DND-41 (cell line): ENCODE measurements at regions not wholly inside any gene's neighbourhood (a gene's known extent, or its start where the extent isn't known, plus 50 kb on each side); places are given as distances from the start of the nearest gene placed in this dataset.

Source experiments
- ATAC-seq: fragments of 200-7000 bp; cut with Tn5 transposase; 3 replicates; pipeline ENCODE4 v1.9.1; 2021; ENCODE audit warnings: low read depth; ENCODE audit not compliant: insufficient read depth
- DNase-seq: peaks from one replicate; pipeline ENCODE4 v3.0.0-alpha.2; 2020
- H2AFZ ChIP-seq: 2 replicates; pipeline ENCODE4 v1.6.0; 2012; ENCODE audit warnings: low read depth, low read length
- H3K27ac ChIP-seq: 2 replicates; pipeline ENCODE4 v1.5.1; 2012; ENCODE audit warnings: low read length, inconsistent platforms
- H3K27me3 ChIP-seq: fragments of 200-600 bp; sonication (generic); 2 replicates; pipeline ENCODE4 v1.6.0; 2012; ENCODE audit warnings: low read length, mild to moderate bottlenecking, inconsistent platforms; ENCODE audit not compliant: insufficient read depth, poor library complexity
- H3K36me3 ChIP-seq: 2 replicates; pipeline ENCODE4 v1.5.1; 2012; ENCODE audit warnings: low read length, inconsistent platforms; ENCODE audit not compliant: insufficient read depth
- H3K4me1 ChIP-seq: 2 replicates; pipeline ENCODE4 v1.5.1; 2012; ENCODE audit warnings: mild to moderate bottlenecking, low read length; ENCODE audit not compliant: insufficient read depth
- H3K4me2 ChIP-seq: 2 replicates; pipeline ENCODE4 v1.6.0; 2012; ENCODE audit warnings: mild to moderate bottlenecking, moderate library complexity, low read length, inconsistent platforms; ENCODE audit not compliant: insufficient read depth
- H3K4me3 ChIP-seq, 2 experiments: fragments of 200-600 bp in 1 of 2; shearing (Covaris generic) in 1 of 2; 2 replicates each; pipeline ENCODE4 v1.5.1; 2012 to 2016; ENCODE audit warnings: inconsistent platforms in 2 of 2, low read length in 2 of 2, mild to moderate bottlenecking in 2 of 2, low read depth in 1 of 2, moderate library complexity in 1 of 2
- H3K79me2 ChIP-seq: 2 replicates; pipeline ENCODE4 v1.6.0; 2012; ENCODE audit warnings: low read length, inconsistent platforms; ENCODE audit not compliant: insufficient read depth
- H3K9ac ChIP-seq: 2 replicates; pipeline ENCODE4 v1.6.0; 2012; ENCODE audit warnings: low read depth, mild to moderate bottlenecking, inconsistent platforms, low read length, moderate library complexity
- H3K9me3 ChIP-seq: 2 replicates; pipeline ENCODE4 v1.5.1; 2012; ENCODE audit warnings: low read length, moderate library complexity, mild to moderate bottlenecking, inconsistent platforms; ENCODE audit not compliant: insufficient read depth, severe bottlenecking
- H4K20me1 ChIP-seq: 2 replicates; pipeline ENCODE4 v1.6.0; 2012; ENCODE audit warnings: low read length; ENCODE audit not compliant: insufficient read depth
- EZH2 ChIP-seq: IDR thresholded peaks from 3 replicates; pipeline ENCODE4 v1.6.1; 2012; ENCODE audit warnings: borderline replicate concordance, low read depth, mild to moderate bottlenecking, moderate library complexity, low read length, inconsistent platforms; ENCODE audit not compliant: severe bottlenecking
- TF ChIP-seq, protein P1 (sequence below): IDR thresholded peaks from 2 replicates; pipeline ENCODE4 v1.5.1; 2012; ENCODE audit warnings: borderline replicate concordance, low read length, moderate library complexity, mild to moderate bottlenecking; ENCODE audit not compliant: poor library complexity, severe bottlenecking; ENCODE audit errors: extremely low read depth

DNA sequence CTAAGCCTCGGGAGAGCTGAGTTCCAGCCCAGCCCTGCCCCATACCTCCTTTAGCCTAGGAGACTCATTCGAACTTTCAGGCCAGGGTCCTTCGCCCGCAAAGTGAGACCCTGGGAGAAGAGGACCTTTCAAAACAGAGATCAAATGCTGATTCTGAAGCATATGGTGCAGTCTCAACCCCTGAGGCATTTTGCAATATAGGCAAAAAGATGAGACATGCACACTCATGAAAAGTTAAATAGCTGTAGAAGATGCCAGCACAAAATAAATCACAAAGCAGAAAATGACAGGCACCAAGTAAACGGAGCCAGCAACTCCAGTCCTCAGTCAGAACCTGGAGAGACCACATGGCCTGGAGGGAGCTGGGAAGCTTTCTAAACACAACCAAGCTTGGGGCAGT, 542.7 kb upstream of the RAB6C start:
- Histone ChIP-seq H3K9me3 (no peaks in the 10 kb centered on the region), H3K4me3 (no peak overlapping the region), H2AFZ (no peak overlapping the region), H3K9ac (no peak overlapping the region), H3K36me3 (no peaks in the 10 kb centered on the region), H3K79me2 (no peaks in the 10 kb centered on the region), H3K4me1 (no peaks in the 10 kb centered on the region), H3K27ac (no peak overlapping the region), H3K27me3 (no peaks in the 10 kb centered on the region), H4K20me1 (no peaks in the 10 kb centered on the region), H3K4me2 (no peak overlapping the region)
- ATAC-seq (no peak), DNase-seq (no peak)
- TF ChIP-seq, protein P1, sequence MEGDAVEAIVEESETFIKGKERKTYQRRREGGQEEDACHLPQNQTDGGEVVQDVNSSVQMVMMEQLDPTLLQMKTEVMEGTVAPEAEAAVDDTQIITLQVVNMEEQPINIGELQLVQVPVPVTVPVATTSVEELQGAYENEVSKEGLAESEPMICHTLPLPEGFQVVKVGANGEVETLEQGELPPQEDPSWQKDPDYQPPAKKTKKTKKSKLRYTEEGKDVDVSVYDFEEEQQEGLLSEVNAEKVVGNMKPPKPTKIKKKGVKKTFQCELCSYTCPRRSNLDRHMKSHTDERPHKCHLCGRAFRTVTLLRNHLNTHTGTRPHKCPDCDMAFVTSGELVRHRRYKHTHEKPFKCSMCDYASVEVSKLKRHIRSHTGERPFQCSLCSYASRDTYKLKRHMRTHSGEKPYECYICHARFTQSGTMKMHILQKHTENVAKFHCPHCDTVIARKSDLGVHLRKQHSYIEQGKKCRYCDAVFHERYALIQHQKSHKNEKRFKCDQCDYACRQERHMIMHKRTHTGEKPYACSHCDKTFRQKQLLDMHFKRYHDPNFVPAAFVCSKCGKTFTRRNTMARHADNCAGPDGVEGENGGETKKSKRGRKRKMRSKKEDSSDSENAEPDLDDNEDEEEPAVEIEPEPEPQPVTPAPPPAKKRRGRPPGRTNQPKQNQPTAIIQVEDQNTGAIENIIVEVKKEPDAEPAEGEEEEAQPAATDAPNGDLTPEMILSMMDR, result no peak
- TF ChIP-seq EZH2, result no peak

DNA sequence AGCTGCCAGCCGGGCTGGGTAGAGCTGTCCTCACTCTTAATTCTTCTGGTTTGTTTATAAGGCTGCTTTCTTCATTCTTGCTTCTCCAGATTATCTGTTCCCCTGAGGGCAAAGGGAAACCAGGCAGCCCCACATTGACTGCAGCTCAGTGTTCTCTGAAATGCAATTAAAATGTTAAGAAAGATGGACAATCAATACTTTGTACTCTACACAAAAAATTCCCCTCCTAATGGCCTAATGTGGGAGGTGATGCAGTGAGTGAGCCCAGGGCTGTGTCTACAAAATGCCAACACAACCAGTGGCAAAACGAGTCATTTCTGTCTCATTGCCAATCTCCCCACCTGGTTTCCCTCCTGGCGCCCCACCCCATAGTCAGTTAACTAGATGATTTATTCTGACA, 541.7 kb upstream of the RAB6C start:
- Histone ChIP-seq H3K9ac (no peak overlapping the region), H3K4me2 (no peak overlapping the region), H3K36me3 (no peaks in the 10 kb centered on the region), H4K20me1 (no peaks in the 10 kb centered on the region), H3K9me3 (no peaks in the 10 kb centered on the region), H3K4me1 (no peaks in the 10 kb centered on the region), H3K4me3 (no peak overlapping the region), H2AFZ (no peak overlapping the region), H3K27me3 (no peaks in the 10 kb centered on the region), H3K79me2 (no peaks in the 10 kb centered on the region), H3K27ac (no peak overlapping the region)
- TF ChIP-seq, protein P1, result no peak
- no peak for TF ChIP-seq EZH2
- ATAC-seq (no peak), DNase-seq (no peak)

DNA sequence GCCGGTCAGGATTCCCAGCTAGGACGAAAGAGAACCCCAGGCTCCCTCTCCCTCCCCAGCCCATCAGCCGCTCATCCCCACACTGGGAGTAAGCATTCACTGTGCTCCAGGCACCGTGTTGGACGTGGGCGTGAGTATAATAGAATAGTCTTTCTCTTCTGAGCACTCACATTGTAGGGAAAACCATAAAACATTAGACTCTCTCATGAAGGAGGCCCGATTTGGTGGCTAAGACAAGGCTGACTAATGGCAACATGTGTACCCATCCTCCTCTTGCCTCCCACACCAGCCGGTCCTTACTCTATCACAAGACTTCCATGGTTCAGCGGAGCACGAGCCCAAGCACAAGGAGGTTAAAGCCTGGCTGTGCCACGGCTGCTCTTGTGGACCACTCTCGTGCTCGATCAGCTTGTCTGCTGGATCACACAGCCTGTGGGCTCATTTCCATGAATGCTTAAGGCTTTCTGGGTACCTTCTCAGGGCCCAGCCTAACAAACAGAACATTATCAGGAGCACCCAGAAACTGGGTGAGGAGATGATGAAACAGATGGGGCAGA, 540.9 kb upstream of the RAB6C start:
- H3K4me1 ChIP-seq, result 0 out of 2 replicates have a peak, but pooled peaks cover 2% of the 10 kb centered on the region
- no peaks in the 10 kb centered on the region for H4K20me1 ChIP-seq
- TF ChIP-seq, protein P1, result no peak
- TF ChIP-seq EZH2, result no peak
- H3K9ac ChIP-seq, result no peak overlapping the region
- H3K27me3 ChIP-seq, result no peaks in the 10 kb centered on the region
- ATAC-seq, result no peak
- H3K79me2 ChIP-seq, result no peaks in the 10 kb centered on the region
- H3K36me3 ChIP-seq, result no peaks in the 10 kb centered on the region
- no peak overlapping the region for H3K4me3 ChIP-seq
- no peaks in the 10 kb centered on the region for H3K9me3 ChIP-seq
- no peak for DNase-seq
- no peak overlapping the region for H3K27ac ChIP-seq
- H2AFZ ChIP-seq, result no peak overlapping the region
- no peak overlapping the region for H3K4me2 ChIP-seq
